ENCODE measurements at regions not wholly inside any gene's neighbourhood (a gene's known extent, or its start where the extent isn't known, plus 50 kb on each side); places are given as distances from the start of the nearest gene placed in this dataset.

DNA sequence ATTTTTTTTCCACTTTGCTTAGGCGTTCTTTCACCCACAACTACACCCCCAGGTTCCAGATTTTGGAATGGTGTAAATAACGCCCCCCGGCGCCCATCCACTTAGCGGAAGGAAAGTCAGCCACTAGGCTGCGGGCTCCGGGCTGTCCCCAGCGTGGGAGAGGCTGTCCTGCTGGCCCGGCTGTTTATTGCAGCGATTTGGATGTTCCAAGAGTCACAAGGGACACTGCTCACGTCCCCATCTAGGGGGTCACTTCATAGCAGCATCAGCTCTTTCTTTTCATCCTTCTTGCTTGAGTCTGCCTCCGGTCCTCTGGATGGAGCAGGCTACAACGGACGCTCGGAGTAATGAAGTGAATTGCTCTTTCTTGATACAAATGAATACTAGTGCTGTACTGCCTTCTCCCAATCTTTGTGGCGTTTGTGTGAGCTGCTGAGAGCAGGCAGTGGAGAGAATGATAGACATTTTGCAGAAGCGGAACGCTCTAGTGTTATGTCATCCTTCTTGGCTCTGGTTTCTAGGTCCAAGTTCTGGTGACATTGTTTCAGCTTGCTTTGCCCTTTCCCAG is 50.7 kb upstream of the PAIP2B start:
- DNase-seq (ENCODE audit: low read depth) = no peak

DNA sequence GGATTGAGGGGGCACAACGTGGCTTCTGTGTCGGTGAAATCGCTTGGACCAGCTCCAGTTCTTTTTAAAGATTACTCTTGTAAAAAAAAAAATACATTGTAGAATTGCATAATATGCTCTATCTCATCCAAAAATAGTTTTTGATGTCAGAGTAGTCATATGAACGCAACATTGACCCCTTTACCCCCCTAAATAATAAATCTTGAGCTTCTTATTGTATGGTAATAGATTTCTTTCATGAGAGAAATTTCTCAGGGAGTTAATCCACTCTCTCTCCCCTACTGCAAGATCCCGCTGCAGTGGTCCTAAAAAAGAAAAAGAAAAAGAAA is 50.2 kb upstream of the PAIP2B start:
- DNase-seq (ENCODE audit: low read depth) = no peak

DNA sequence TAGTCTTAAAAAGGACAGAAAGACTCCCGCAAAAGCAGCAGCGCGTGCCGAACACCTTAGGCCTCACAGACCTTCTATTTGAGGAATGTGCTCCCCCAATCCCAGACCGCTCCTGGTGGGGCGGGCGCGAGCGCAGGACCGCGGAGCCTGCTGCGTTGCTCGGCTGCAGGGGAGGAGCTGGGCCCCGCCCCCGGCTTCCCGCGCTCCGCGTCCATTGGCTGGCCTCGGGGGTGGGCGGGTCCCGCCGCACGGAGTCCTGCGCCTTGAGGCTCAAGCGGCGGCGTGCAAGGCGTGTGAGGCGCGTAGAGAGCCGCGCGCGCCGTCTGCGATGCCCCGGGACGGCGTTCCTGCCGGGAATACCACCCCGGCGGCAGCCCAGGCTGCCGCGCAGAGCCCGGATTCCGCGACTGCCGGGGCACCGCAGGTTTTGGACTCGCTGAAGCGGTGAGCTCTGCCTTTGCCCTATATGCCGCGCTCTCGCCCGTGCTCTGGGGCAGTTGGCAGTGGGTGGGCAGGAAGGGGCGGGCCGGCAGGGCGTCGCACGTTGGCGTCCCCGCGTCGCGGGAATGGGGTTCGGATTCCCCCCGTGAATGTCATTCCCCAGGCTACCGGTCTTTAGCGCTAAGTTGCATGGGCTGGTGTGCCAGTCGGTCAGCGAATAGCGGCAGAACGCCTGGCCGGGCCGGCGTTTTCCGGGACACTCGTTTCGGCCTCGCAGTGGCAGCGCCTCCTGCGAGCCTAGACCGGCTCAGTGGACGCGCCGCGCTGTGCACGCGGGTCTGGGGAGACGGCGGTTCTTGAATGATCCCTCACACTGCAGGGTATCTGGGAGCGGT is 49.6 kb upstream of the PAIP2B start:
- peak; percentile 66 for DNase-seq (ENCODE audit: low read depth)

Data from stromal cell of bone marrow (primary cell).